Left renal cortex interstitium (tissue), 4 donors: ENCODE measurements at regions not wholly inside any gene's neighbourhood (a gene's known extent, or its start where the extent isn't known, plus 50 kb on each side); places are given as distances from the start of the nearest gene placed in this dataset.

Experiments used
- DNase-seq, 4 donors: peaks; one replicate each; pipeline ENCODE4 v3.0.0-alpha.2; 2013; ENCODE audit warnings: low read depth in 4 of 4, low spot score in 2 of 4, missing footprints in 1 of 4

DNA sequence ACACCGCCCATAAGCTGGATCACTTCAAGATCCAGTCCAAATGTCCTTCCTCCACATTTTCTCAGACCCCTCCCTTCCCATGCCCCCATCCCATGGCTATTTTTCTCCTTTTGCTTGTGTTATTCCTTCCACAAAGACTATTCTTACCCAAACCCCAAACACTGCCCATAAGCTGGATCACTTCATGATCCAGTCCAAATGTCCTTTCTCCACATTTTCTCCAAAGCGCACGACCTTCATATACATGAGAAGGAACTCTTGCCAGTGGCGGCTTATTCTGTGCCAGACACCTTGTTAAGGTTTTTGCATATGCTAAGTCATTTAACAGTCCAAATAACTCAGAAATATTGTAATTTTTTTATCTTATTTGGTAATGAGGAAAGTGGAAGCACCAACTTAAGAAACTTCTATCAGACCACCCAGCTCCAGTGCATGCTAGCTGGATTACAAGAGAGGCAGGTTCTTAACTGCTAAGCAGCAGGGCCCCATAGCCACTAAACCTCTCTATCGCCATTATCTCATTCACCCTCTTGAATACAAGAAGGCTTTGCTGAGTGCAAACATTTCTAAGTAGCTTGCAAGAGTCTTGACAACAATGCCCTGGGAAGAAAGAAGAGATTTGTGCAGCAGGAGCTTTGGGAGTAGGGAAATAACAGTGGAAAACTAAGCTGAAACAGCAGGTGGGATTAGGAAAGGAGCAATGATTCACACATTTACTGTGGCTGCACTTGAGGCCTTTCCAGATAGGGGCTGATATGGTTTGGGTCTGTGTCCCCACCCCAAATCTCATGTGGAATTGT, 428.2 kb upstream of the MAF start:
- DNase-seq, result no peak

DNA sequence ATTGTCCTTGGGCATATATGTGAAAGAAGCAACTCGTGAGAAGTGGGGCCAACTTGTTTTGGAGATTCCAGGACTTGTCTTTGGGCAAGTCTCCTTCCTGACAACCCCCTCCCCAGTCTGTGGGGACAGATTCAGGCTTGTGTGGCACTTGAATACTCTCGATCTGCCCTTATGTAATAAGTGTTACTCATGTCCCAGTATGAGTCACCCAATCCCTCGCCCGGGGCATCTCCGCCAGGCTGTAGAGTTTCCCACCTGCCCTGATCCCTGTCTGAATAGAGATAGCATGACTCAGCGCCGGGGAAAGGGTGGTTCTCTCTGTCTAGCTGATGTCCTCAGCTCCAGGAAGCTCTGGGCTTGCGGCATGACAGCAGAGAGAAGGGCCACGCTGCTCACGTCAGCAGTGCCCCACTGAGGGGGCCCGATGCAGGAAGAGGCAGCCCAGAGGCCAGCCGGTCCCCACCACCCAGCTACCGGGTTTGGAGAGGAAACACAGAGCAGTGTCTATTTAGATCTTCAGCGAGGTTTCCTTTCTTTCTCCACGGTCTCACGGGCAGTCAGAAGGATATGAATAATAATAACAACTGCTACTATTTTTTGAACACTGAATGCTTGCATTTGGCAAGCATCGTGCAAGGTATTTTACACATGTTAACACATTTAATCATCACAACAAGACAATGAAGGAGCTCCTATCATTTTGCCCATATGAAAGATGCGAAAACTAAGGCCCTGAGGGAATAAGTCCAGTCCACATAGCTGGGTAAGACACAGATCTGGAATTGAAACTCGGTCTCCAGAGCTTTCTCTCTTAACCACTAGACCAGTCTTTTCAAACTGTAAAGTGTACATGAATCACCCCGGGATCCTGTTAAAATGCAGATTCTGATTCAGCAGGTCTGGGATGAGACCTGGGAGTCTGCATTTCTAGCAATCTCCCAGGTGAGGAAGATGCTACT, 426.7 kb upstream of the MAF start:
- DNase-seq, result no peak

DNA sequence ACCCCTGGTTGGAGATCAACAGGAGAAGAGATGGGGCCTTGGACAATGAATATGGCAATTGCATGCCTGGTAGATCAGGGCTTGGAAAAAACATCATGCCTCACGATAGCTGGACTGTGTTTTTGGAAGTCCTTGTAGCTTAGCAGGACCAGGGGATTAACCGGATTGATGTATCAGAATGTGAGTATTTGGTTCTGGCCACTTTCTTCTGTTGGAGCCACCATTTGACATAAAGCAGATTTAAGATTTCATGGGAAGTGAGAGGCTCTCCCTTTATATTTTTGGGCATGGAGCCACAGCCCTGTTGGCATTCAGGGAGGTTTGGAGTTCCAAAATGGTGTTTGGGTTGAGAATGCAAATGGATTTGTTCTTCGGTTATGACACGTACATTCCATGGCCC, 424.7 kb upstream of the MAF start:
- no peak for DNase-seq

DNA sequence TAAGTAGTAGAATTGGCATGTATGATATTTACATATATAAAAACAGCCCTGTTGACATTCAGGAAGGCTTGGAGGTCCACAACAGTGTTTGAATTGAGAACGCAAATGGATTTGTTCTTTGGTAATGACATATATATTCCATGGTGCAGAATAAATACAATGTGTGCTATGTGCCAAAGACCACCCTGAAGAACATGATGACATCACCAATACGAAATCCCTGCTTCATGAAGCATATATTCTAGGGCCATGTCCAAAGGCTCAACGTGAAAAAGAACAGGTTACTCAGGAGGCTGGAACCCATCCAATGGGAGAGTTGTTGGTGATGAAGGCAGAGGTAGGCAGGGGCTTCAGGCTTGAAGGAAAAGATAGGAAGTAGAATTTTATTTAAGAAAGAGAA, 423.9 kb upstream of the MAF start:
- no peak for DNase-seq

DNA sequence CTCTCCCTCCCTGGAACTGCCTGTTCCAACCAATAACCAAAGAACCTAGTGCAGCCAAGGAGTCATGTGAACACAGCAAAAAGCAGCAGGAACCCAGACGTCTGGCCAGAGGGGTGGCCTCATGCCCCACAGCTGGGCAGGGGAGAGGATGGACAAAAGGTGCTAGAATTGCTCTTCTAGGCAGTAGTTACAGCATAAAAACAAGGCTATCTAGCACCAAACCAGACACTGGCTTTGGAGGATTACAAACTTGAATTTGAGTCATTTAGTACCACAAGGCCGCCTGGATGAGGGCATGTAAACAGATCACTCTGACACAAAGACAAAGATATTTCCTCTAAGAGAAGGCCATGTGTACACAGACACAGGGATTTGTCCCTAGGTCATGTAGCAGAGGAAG, 423.3 kb upstream of the MAF start:
- no peak for DNase-seq

DNA sequence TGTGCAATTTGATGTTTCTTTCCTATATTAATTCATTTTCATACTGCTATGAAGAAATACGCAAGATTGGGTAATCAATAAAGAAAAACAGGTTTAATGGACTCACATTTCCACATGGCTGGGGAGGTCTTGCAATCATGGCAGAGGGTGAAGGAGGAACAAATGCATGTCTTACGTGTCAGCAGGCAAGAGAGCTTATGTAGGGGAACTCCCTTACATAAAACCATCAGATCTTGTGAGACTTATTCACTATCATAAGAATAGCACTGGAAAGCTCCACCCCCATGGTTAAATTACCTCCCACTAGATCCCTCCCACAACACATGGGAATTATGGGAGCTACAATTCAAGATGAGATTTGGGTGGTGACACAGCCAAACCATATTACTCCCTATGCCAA, 418.9 kb upstream of the MAF start:
- no peak for DNase-seq

DNA sequence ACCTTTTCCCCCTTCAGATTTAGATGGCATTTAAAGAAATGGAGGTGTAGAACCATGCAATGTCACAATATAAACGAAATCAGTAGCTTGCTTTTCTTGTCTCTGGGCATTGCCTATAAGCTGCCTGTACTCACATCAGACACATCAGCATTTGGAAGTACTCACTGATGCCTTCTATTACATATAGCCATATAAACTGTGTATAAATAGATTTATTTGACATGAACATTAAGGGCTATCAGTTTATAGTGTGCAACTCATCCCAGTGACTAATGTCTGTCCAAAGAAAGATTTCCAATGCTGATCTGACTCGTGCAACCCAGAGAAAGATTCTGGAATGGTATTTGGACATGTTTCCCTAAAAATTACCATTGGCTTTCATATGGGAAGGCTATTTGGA, 417.9 kb upstream of the MAF start:
- DNase-seq, result no peak

DNA sequence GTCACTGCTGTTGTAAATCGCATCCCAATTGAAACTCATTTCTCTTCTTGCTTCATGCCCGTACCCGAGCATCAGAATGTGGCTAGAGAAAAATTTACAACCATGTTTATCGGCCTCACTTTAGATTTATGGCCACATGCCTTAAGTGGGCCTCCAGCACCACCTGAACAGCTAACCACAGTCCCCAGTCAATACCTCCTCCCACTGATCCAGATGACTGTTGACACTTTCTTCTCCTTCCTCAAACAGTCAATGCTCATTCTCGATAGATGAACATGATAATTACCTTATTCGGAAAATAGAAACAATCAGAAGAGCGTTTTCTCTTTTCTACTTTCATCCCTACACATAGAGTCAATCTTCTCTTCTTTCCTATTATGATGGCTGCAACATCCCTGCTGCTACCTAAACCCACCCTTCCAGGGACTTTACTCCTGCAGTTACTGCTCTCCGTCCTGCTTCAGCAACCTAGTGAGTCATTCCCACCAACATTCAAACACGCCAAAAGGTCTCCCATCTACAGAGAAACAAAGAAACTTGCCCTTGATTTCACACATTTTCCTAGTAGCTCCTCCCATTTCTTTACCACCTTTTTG, 416.3 kb upstream of the MAF start:
- no peak for DNase-seq

DNA sequence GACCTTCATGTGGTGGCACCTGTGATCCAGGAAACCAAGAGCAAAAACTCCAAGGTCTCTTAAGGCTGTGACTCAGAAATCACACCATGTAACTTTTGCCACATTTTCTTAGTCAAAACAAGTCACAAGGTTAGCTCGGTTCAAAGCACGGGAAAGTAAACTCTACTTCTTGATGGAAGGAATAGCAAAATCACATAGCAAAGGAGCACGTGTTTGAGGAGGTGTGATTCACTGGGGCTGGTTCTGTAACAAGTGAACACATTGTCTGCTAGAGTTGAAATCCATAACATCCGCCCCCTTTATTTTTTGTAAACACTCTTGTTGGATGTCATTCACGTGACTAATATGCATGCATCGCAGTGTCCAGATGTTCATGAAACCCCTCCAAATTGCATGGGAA, 415.0 kb upstream of the MAF start:
- DNase-seq, result no peak

DNA sequence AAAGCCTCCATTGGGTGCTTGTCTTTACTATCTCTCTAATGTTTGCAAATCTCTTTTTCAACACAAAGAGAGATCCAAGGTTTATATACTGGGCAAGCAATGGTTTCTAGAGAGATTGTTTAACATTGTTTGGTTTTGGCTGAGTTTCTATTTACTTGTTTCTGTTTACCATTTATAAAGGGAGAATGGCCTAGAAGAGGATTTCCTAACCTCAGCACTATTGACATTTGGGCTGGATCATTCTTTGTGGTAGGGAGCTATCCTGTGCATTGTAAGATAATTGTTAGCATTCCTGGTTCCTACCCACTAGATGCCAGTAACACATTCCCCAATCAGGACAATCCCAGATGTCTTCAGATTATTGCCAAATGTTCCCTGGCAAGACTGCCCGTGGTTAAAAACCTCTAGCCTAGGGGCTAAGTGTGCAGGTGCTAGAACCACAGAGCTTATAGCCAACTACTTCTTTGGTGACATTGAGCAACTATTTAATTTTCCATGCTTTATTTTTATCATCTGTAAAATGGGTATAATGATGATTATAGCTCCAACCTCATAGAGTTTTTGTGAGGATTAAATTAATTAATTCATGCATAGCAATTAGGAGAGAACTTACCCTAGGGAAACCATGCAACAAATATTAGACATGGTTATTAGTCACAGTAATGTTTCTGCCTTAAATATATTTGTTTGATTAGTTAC, 413.9 kb upstream of the MAF start:
- no peak for DNase-seq

DNA sequence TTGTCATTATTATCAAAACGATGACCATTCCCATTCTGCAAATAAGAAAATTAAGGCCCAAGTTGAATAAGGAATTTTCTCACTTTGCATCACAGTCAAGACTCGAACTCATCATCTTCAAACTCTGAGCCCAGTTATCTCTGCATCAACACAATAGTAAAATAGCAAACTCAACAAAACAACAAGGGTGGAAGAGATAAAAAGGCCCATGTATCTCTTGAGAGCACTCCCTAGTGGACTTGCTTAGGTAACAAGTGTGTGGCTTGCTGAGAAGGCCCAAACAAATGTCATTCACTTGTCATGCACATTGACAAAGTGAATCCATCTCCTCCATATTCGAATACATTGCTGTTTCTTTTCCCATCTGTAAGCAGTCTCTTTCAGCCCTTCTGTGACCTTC, 412.0 kb upstream of the MAF start:
- no peak for DNase-seq

DNA sequence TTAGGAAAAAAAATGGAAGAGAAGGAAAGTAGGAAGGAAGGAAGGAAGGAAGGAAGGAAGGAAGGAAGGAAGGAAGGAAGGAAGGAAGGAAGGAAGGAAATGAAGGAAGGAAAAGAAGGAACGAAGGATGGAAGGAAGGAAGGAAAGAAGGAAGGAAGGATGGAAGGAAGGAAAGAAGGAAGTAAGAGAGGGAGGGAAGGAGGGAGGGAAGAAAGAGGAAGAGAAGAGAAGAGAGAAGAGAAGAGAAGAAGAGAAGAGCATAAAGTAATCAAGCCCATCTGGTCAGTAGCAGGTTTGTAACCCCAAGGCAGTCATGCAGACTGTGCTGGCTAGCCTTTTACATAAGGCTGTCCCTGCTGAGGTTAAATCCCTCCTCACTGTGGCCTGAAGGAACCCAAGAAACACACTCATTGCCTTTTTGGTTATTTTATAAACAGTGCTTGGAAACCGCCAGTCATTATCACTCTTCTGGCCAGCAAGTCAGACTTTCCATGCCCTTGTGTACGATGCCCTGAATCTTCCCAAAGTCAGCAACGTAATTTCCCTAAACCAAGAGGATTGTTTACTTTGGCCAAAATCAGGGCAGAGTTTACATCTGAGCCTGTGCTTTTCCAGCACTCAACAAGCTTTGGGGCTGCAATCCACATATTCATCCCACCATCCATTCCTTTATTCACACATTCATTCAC, 409.6 kb upstream of the MAF start:
- no peak for DNase-seq

DNA sequence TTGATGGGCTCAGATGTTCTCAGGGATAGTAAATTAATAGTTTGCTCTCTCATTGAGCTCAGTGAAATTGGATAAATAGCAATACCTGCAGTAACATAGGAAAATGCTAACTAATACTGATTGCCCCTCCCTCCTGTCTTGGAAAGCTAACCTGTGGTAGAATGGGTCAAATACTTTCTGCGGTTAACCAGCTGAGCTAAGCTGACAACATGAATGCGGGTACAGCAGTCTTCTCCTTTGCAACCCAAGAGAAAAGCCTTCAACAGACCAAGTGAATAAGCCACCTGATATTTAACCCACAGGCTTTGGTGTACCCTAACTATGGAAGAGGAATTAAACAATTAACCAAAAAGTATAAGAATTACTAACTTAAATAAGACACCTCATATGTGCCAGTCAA, 408.3 kb upstream of the MAF start:
- DNase-seq, result no peak

DNA sequence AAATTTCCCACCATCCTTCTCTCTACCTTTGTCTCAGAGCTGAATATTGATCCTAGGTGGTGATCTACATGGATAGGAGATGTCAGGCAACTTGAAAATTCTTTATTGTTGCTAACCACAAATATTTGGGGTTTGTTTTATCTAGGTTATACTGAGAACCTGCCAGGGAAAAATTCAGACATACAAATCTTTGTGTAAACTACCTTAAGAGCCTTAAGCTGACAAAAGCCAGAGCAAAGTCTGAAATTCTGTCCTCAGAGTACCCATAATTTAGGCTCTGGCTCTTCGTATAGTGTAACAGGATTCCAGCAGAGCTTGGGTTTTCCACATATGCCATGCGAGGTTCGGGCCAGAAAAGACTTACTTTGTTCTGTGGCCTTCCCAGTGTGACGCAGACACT, 406.7 kb upstream of the MAF start:
- DNase-seq, result no peak

DNA sequence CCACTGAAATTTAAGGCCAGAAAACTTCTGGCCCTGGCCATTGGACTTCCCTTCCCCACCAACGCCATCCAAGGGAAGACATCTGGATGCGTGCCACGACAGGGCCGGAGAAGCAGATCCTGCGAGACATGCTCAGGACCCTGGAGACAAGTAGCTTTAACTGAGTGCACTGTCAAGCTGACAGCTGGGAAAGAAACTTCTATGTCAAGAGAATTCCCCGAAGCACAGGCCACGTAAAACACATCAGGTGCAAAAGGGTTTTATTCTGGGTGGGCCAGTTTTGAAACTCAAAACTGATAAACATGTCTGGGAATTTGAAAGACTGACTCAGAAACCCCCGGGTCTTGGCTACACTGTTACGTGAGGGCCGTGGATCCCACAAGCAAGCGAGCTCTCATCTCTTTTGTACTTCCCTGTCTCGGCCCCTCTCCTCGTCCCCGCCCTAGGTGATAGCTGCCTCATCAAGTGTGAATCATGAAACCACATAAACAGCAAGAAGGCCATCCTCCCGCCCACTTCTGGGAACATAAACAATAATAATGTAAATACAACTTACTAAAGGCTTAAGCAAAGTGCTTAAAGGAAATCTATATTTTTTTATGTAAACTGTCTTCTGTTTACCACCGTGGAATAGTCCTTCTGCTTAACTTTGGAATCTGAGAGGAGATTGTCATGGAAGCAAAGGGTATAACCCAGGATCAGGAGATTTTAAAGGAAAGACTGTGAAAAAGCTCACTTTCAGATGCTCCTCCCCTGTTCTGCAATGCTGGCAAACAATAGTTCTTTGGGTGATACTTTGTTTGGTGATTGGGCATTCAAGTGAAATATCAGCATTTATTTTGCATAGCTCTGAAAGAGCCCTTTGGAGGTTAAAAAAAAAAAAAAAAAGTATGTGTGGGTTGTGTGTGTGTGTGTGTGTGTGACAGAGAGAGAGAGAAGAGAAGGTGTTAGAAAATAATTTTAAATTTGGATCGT, 406.0 kb upstream of the MAF start:
- DNase-seq, result no peak

DNA sequence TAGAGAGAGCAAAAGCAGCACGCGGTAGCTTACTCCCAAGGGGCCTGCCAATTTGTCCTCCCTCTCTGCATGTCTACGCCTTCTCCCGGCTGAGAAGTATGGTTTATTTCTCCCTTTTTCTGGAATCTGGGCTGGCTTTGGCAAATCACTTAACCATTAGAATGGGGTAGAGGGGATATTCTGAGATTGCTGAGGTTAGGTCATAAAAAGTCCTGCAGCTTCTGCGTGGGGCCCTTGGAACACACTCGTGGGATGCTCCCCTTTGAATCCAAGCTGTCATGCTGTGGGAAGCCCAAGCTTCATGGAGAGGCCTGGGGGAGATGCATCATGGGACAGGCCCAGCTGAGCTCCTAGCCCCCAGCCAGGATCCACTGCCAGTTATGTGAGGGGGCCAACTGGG, 403.6 kb upstream of the MAF start:
- no peak for DNase-seq

DNA sequence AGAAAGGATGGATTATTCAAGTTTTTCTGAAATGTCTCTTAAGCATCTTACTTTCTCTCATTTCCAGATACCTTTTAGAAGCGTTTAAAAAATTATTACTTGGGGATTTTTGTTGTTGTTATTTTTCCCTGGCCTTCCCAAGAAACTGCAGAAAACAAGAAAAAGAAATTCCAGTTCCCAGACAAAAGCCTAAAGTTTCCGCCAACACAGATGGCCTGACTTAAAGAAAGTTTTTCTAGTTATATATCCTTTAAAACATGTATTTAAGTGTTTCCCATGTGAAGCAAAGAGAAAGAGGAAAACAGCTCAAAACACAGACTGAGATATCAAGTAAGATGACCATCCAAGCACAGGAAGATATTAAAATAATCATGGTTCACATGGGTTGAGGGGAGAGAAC, 401.7 kb upstream of the MAF start:
- no peak for DNase-seq

DNA sequence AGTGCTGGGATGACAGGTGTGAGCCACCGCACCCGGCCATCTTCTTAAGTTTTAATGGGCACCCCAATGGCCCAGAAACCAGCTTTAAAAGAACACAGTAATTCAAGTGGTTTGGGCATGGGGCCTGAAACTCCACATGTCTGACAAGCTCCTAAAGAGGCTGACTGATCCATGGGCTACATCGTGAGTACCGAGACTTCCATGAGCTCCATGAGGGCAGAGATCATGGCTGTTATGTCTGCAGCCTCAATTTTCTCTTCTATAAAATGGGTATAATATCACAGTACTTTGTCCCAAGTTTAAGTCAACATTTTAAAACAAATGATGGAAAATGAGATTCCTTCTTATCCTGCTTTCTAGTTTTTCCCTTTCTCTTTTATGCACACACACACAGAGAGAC, 397.6 kb upstream of the MAF start:
- no peak for DNase-seq

DNA sequence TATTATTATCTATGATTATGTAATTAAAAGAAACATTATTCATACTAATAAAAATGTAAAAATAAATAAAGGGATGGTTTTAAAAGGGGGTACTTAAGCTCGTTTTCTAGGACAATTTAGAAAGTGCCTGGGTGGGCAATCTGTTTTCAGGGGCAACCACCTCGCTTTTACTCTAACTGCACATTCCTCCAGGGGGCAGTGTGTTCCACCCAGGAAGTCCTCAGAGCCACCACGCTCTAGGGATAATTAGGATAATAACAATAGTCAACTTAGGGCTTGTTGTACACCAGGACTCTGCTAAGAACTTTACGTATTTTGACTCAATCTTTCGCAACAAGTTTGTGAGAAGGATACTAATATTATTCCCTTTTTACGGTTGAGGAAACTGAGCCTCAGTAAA, 396.7 kb upstream of the MAF start:
- no peak for DNase-seq
